ENCODE measurements at regions not wholly inside any gene's neighbourhood (a gene's known extent, or its start where the extent isn't known, plus 50 kb on each side); places are given as distances from the start of the nearest gene placed in this dataset.
"Not testable (repeated sequence)": the region's sequence is repeated elsewhere in the genome, so short reads cannot be mapped to it uniquely, and the experiment has no call there.

DNA sequence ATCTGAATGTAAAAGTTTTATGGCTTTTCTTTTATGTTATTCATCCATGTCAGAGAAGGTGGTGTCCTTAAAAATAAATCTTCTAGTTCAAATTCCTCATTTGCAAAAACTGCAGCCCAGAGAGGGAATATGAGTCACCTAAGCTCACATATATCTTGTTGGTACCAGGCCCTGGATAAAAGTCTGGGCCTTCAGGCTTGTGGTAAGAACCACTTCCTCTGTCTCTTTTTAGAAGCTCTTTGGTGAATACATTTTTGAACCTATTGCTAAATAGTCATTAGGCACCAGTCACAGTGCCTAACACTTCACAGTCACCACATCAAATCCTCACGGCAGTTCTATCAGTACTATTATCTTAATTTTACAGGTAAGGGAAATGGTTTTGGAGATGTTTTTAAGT is 199.2 kb downstream of the KCNS3 start:
- no peak for DNase-seq (ENCODE audit: low spot score)

DNA sequence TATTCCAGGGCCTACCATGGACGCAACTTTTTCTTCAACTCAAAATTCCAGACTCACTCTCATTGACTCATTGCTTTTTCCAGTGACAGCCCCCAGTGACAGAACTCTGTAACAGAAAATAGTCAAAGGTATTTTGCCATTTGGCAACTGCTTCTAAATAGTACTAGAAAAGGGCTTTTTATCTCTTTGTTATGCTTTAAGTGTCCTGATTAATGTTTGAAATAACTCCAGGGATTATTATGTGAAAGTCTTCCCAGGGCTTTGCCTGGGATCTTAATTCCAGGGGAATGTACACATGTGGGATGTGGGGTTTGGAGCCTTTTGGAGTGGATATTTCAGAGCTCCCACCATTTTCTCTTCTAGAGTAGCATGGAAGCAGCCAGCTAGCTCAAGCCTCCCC is 198.8 kb downstream of the KCNS3 start:
- no peak for DNase-seq (ENCODE audit: low spot score)

DNA sequence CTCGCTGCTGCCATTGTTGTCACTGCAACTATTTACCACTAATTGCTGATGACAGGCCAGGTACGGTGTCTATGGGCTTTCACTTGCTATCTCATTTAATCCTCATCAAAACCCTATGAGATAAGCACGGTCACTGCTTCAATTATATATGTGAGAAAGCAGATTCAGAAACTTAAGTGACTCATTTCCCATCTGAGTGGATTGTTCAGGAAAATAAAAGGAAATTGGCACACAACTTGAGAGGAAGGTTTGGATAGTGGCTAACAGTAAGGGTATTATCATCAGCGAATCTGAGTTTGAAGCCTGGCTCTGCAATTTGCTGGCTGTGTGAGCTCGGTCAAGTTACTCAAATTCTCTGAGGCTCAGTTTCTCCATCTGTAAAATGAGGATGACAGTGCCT is 196.0 kb downstream of the KCNS3 start:
- no peak for DNase-seq (ENCODE audit: low spot score)

DNA sequence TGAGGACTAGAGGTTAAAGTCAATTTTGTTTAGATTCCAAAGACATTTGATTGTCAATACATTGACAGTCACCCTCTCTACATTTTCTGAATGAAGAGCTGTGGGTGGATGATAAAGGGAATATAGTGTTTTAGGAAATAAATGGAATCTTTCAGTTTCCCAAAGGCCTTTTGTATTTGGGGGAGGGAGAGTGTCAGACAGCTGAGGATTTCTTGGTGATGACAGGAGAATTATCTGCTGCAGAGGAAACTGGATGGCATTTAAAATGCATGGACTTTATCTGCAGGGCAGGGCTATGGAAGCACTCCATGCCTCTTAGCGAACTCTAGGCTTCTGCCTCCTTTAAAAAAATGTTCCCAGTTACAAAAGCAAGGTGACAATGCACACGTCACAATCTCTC is 195.1 kb downstream of the KCNS3 start:
- no peak for DNase-seq (ENCODE audit: low spot score)

DNA sequence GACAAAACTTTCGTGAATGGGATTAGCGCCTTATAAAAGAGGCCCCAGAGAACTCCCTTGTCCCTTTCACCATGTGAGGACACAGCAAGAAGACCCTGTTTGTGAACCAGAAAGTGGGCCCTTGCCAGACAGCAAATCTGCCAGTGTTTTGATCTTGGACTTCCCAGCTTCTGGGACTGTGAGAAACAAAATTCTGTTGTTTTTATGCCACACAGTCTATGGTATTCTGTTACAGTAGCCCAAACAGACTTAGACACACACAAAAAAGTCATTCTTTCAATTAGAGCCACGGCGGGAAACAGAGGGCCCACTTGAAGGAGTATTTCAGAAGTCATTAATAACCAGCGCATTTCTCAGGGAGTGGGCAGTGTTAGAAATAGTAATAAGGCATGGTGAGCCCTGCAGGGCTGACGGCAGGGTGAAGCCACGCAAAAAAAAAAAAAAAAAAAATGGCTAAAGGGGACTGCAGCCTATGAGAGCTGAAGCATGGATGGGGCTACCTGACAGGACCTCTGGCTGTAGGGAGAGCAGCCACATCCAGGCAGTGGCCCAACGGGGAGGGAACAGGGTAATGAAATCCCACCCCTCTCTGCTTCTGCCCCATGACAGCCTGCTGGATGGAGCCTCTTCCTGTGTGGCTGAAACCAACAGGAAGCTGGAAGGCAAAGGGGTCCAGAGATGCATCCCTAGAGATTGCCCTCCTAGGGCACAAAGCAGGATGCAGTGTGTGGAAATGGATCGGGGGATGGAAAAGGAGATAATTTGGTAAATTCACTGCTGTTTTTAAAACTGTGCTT is 189.3 kb downstream of the KCNS3 start:
- DNase-seq (ENCODE audit: low spot score), result no peak

DNA sequence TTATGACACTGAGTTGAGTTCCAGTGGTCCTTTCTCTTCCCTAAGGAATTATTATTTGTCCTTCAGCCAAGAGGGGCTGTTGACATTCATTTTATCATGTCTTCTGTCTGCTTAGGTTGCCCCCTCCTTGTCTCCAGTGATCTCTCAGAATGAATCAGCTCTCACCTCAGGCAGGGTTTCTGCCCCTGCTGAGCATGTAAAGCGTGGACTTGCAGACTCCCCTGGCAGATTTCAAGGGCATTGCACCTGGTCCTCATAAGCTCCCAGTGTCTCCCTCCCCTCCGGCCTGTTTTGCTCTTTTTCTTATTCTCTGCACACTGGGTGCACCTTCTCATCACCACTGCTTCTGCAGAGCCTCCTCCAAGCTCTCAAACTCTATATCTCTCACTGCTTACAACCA is 188.4 kb downstream of the KCNS3 start:
- no peak for DNase-seq (ENCODE audit: low spot score)

- no peak for DNase-seq (ENCODE audit: low spot score)
These were observed 187.6 kb downstream of the KCNS3 start for GRCh38 chr2:18066066-18066465.

- no peak for DNase-seq (ENCODE audit: low spot score)
These were observed 186.8 kb downstream of the KCNS3 start for GRCh38 chr2:18065249-18065648.

GRCh38 chr2:18063826-18064470 is 185.5 kb downstream of the KCNS3 start:
- no peak for DNase-seq (ENCODE audit: low spot score)

DNA sequence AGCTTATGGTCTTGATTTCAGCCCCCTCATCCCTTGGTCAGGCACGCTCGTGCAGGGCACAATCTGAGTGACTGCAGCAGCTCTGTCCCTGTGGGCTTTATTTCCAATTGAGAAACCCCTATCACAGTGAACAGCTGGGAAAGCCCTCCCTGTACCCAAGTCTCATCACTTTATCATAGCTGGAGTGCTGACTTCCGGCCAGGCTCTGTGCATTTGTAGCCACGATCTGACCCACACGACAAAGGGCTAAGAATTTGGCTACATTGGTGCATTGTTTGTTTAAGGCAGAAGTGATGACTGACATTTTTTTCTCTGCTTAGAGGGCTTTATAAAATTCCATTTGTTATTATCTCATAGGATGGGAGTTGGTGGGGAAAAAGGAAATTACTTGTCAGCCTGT is 184.4 kb downstream of the KCNS3 start:
- DNase-seq (ENCODE audit: low spot score), result no peak

DNA sequence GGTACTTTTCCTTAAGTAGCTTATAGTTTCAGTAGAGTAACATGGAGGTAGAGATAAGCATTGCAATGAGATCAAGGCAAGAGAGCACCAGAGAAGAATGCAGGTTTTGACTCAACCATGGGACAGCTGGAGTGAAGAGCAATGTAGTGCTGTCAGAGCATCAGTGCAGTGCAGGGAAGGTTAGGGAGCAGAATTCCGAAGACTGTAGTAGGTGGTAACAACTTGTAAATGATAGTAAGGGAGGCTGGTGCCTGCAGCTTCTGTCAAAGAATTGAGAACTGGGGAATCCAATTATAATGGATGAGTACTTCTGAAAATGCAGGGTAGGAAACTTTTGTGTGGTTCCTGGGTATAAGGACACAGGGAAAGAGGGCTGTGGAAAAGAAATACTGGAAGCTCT is 183.2 kb downstream of the KCNS3 start:
- DNase-seq (ENCODE audit: low spot score), result no peak

- no peak for DNase-seq (ENCODE audit: low spot score)
These were observed 179.2 kb downstream of the KCNS3 start for GRCh38 chr2:18057657-18058056.

GRCh38 chr2:18055290-18055689 is 176.8 kb downstream of the KCNS3 start:
- no peak for DNase-seq (ENCODE audit: low spot score)

DNA sequence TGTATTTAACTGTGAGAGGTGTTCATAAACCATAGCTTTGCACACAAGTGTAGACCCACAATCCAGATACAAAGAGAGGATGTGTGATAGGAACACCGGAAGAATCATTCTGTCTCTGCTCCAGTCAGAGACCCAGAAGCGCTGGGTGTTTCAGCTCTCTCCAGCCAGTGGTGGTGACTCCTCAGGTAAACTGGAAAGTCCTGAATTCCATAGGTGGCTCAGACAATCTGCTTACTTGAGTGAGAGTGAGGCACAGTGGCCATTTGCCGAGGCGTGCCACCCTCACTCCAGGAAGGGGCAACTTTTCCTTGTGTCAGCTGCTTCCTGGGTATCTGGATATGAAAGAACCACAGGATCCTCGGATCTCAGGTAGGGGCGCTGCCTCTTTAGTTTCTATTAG is 171.5 kb downstream of the KCNS3 start:
- DNase-seq (ENCODE audit: low spot score), result no peak

GRCh38 chr2:18049325-18049724 is 170.9 kb downstream of the KCNS3 start:
- no peak for DNase-seq (ENCODE audit: low spot score)

DNA sequence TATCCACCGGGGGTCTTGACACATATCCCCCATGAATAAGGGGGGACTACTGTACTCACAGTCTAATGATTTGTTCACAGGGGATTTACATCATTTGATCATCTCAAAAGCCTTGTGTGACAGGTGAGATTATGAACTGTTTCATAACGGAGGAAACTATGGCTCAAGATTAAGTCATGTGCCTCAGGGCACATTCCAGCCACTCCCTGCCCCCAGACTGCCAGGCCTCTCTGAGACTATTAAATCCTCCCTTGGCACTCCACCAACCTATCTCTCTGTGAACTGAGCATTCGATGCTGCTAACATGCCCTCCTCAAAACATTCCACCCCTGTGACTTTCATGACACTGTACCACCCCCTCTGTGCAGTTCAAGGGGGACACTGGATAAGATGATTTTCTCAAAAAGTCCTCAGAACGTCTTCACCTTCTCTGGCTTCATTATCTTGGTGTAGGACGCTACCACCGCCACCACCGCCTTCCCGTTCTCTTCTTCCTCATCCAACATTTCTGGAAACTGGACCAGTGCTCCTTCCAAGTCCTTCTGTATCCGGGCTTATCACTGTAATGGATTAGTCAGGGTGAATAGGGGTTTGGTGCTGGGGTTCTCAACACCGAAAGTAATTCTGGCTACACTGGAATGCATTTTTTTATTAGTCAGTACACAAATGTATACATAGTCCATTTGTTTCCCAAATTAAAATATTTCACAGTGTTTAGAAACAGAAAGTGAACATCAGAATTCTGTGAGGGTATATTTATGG is 169.6 kb downstream of the KCNS3 start:
- DNase-seq (ENCODE audit: low spot score), result no peak

DNA sequence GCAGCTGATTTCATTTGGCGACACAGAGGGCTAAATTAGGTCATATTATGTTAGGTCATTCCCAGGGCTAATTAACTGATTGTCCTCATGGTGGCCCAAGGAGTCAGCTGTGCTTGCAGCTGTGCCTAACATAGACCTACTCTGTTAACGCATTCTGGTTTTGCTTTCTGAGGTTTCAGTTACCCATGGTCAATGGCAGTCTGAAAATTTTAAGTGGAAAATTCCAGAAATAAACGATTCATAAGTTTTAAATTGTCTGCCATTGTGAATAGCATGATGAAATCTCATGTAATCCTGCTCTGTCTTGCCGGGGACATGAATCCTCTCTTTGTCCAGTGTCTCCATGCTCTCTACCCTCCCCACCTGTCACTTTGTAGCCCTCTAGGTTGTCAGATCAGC is 168.7 kb downstream of the KCNS3 start:
- DNase-seq (ENCODE audit: low spot score), result no peak

GRCh38 chr2:18046558-18047212 is 168.2 kb downstream of the KCNS3 start:
- DNase-seq (ENCODE audit: low spot score), result no peak

GRCh38 chr2:18046017-18046416 is 167.6 kb downstream of the KCNS3 start:
- no peak for DNase-seq (ENCODE audit: low spot score)

GRCh38 chr2:18045230-18045629 is 166.8 kb downstream of the KCNS3 start:
- no peak for DNase-seq (ENCODE audit: low spot score)

- not testable (repeated sequence) for DNase-seq (ENCODE audit: low spot score)
These were observed 138.9 kb downstream of the KCNS3 start for GRCh38 chr2:18017381-18017780.

- no peak for DNase-seq (ENCODE audit: low spot score)
These were observed 131.4 kb downstream of the KCNS3 start for GRCh38 chr2:18009891-18010290.

DNA sequence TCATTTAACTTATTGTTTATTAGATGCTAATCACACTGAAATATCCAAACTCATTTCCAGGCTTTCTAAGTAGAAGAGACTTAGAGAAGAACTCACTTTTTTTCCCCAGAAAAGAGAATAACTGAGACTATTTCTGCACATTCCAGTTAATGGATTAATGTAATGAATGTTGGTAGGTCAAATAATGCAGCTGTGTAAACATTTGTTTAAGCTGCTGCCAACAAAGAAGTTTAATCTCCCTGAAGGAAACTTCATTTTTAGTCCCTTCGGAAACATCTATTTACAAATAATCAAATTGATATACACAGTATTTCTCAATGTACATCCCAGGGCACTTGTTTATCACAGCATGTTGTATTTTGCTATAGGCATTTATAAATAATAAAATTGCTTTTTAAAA is 126.9 kb downstream of the KCNS3 start:
- no peak for DNase-seq (ENCODE audit: low spot score)
